OCI-LY1 (cell line): ENCODE measurements at regions not wholly inside any gene's neighbourhood (a gene's known extent, or its start where the extent isn't known, plus 50 kb on each side); places are given as distances from the start of the nearest gene placed in this dataset.

Experiments
- EZH2 ChIP-seq: fragments of 200-600 bp; sonication (generic), shearing (Covaris generic); IDR thresholded peaks from 2 replicates; pipeline ENCODE4 v1.8.0; 2017; ENCODE audit warnings: borderline replicate concordance, mixed run types, mild to moderate bottlenecking, antibody characterized with exemption, low read length, moderate library complexity, mixed read lengths
- TF ChIP-seq, protein P1 (sequence below): fragments of 200-600 bp; sonication (generic), shearing (Covaris generic); IDR thresholded peaks from 2 replicates; pipeline ENCODE4 v1.5.1; 2017; ENCODE audit warnings: mild to moderate bottlenecking, antibody characterized with exemption, low read length, moderate library complexity, mixed read lengths

DNA sequence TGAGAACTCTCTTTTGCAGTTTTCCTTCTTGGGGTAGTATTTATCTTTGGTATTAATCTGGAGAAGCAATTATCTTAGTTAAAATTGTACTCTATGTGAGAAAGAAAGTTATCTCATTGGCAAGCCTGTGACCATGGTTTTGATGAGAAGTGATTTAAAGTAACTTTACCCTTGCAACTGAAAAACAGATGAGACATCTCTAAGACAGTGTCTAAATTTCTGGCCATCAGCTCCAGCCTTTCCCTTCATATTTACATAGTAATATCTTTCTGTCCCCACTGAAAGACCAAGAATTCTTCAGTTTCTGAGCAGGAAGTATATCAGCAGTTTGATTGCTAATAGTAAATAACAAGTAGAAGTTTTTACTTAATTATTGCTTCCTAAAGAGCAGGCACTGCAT is 386.1 kb upstream of the SYNCRIP start:
- TF ChIP-seq, protein P1, sequence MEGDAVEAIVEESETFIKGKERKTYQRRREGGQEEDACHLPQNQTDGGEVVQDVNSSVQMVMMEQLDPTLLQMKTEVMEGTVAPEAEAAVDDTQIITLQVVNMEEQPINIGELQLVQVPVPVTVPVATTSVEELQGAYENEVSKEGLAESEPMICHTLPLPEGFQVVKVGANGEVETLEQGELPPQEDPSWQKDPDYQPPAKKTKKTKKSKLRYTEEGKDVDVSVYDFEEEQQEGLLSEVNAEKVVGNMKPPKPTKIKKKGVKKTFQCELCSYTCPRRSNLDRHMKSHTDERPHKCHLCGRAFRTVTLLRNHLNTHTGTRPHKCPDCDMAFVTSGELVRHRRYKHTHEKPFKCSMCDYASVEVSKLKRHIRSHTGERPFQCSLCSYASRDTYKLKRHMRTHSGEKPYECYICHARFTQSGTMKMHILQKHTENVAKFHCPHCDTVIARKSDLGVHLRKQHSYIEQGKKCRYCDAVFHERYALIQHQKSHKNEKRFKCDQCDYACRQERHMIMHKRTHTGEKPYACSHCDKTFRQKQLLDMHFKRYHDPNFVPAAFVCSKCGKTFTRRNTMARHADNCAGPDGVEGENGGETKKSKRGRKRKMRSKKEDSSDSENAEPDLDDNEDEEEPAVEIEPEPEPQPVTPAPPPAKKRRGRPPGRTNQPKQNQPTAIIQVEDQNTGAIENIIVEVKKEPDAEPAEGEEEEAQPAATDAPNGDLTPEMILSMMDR, result no peak
- TF ChIP-seq EZH2, result no peak
